ENCODE measurements at regions not wholly inside any gene's neighbourhood (a gene's known extent, or its start where the extent isn't known, plus 50 kb on each side); places are given as distances from the start of the nearest gene placed in this dataset.

DNA sequence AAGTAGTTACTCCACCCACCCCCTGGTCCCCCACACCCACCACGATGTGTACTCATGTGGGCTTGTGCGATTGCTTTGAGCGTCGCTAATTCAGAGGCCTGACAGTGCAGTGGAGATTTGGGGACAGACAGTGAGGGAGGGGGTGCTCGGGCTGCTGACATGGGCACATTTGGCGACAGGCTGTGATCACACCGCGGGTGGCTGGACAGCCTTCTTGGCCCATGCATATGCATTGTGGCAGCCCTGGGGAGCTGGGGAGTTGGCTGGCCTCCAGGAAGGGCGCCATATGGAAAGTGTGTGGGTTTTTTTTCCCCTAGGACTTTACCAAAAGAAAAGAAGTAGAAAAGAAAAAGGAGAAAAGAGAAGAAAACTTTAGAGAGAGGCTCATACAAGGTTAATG, 275.5 kb upstream of the N4BP1 start:
- Mint-ChIP-seq H3K27ac (no peak overlapping the region), H3K4me3 (no peak overlapping the region), H3K27me3 (ENCODE audit: low read depth, poor library complexity) (peaks cover 26% of the 10 kb centered on the region), H3K9me3 (no peaks in the 10 kb centered on the region), H3K4me1 (no peaks in the 10 kb centered on the region), H3K36me3 (ENCODE audit: low read depth) (no peaks in the 10 kb centered on the region)
- DNase-seq = no peak
- TF ChIP-seq, protein P1, sequence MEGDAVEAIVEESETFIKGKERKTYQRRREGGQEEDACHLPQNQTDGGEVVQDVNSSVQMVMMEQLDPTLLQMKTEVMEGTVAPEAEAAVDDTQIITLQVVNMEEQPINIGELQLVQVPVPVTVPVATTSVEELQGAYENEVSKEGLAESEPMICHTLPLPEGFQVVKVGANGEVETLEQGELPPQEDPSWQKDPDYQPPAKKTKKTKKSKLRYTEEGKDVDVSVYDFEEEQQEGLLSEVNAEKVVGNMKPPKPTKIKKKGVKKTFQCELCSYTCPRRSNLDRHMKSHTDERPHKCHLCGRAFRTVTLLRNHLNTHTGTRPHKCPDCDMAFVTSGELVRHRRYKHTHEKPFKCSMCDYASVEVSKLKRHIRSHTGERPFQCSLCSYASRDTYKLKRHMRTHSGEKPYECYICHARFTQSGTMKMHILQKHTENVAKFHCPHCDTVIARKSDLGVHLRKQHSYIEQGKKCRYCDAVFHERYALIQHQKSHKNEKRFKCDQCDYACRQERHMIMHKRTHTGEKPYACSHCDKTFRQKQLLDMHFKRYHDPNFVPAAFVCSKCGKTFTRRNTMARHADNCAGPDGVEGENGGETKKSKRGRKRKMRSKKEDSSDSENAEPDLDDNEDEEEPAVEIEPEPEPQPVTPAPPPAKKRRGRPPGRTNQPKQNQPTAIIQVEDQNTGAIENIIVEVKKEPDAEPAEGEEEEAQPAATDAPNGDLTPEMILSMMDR (IDR thresholded peaks at IDR 0.05) = no peak

DNA sequence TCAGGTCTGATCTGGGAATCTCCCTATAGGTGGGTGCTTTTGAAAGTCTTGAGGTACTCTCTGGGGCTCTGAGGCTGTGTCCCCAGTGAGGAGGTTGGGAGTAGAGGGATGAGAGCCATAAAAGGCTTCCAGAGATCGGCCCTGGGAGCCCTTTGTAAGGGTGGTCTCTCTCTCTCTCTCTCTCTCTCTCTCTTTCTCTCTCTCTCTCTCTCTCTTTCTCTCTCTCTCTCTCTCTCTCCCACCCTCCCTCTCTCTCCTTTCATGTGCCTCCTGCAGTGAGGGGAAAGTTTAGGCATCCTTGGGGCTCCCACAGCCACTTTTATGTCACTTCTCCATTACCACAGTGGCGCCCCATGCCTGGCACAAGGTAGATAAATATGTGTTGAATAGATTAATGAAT, 271.3 kb upstream of the N4BP1 start:
- TF ChIP-seq, protein P1 (IDR thresholded peaks at IDR 0.05) = no peak
- no peaks in the 10 kb centered on the region for H3K36me3 Mint-ChIP-seq (ENCODE audit: low read depth)
- no peak overlapping the region for H3K27ac Mint-ChIP-seq
- H3K4me1 Mint-ChIP-seq = no peaks in the 10 kb centered on the region
- H3K4me3 Mint-ChIP-seq = no peak overlapping the region
- H3K27me3 Mint-ChIP-seq (ENCODE audit: low read depth, poor library complexity) = peaks cover 31% of the 10 kb centered on the region
- DNase-seq = no peak
- no peaks in the 10 kb centered on the region for H3K9me3 Mint-ChIP-seq

DNA sequence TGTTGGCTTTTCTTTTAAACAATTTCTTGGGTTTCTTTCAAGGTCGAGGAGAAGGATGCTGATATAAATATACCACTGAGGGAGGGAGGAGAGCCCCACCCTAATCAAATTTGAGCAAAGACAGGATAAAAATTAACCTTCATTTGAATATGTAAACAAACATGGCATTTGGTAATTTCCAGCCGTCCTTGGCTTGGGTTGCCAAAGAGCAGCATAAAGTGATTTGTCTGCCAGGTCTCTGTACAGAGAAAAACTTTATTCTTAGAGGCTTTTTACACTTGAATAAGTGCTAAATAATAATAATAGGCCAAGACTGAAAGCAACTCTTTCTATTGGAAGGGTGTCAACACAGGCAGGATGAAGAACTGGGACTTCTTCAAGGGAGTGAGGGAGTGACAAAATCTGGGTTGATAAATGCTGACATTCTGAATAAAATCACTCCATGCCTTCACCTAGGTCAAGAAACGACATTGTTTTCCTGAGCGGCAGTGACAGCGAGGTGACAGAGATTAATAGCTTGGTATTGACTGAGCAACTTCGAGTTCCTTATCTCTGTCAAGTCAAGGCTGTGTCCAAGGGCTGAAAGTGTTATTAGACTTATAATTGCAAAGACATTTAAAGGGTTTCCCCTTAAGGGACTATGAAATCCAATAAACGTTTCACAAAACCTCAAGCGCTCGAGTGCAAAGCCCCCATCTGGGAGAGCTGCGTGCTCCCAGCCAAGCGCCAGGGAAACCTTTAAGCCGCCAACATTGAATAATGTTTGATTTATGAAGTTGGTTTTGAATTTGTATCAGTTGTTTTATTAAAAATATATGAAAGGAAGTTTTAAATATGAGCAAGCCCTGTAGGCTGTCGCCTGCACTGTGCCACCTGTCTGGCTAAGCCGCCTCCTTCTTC, 269.5 kb upstream of the N4BP1 start:
- DNase-seq = no peak
- peaks cover 35% of the 10 kb centered on the region for H3K27me3 Mint-ChIP-seq (ENCODE audit: low read depth, poor library complexity)
- no peak overlapping the region for H3K27ac Mint-ChIP-seq
- H3K4me1 Mint-ChIP-seq = no peaks in the 10 kb centered on the region
- H3K36me3 Mint-ChIP-seq (ENCODE audit: low read depth) = no peaks in the 10 kb centered on the region
- no peak overlapping the region for H3K4me3 Mint-ChIP-seq
- H3K9me3 Mint-ChIP-seq = no peaks in the 10 kb centered on the region
- TF ChIP-seq, protein P1 (IDR thresholded peaks at IDR 0.05) = no peak

DNA sequence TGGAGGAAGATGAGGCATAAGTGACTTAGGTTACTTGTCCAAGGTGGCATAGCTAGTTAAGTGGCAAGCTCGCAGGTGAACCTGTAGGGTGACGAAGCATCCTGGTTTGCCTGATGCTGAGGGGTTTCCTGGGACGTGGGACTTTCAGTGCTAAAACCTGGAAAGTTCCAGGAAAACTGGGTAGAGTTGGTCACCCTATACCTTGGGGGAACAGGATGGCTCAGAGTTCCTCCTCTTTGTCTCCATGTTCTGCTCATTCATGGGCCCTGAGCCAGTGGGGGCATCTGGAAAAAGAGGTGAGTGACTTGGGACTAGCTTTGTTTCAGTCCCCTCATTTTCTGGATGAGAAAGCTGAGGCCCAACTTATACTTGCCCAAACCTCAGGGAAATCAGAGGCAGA, 268.0 kb upstream of the N4BP1 start:
- Mint-ChIP-seq H3K4me3 (no peak overlapping the region), H3K27ac (no peak overlapping the region), H3K9me3 (no peaks in the 10 kb centered on the region), H3K36me3 (ENCODE audit: low read depth) (no peaks in the 10 kb centered on the region), H3K27me3 (ENCODE audit: low read depth, poor library complexity) (peaks cover 24% of the 10 kb centered on the region), H3K4me1 (no peaks in the 10 kb centered on the region)
- TF ChIP-seq, protein P1 (IDR thresholded peaks at IDR 0.05) = no peak
- no peak for DNase-seq

DNA sequence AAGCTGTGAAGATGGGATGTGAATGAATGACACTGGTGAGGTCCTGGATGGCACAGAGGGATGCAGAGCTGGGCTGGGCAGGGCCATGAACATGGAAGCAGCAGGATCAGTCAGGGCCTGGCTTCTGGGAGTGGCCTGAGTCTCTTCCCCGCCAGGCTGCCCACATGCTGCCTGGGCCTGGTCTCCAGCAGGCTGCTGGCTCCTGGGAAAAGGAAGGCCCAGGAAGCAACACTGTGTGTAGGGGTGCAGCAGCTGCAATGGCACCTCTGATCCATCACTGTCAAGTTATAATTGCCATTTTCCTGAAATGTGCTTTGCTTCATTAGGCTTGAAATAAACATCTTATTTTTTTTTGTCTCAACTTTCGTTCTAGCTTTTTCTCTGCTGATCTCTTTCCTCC, 260.2 kb upstream of the N4BP1 start:
- Mint-ChIP-seq H3K27me3 (ENCODE audit: low read depth, poor library complexity) (peaks cover 28% of the 10 kb centered on the region), H3K4me3 (no peak overlapping the region), H3K27ac (no peak overlapping the region), H3K9me3 (no peaks in the 10 kb centered on the region), H3K4me1 (peaks cover 14% of the 10 kb centered on the region), H3K36me3 (ENCODE audit: low read depth) (no peaks in the 10 kb centered on the region)
- no peak for DNase-seq
- TF ChIP-seq, protein P1 (IDR thresholded peaks at IDR 0.05) = no peak

DNA sequence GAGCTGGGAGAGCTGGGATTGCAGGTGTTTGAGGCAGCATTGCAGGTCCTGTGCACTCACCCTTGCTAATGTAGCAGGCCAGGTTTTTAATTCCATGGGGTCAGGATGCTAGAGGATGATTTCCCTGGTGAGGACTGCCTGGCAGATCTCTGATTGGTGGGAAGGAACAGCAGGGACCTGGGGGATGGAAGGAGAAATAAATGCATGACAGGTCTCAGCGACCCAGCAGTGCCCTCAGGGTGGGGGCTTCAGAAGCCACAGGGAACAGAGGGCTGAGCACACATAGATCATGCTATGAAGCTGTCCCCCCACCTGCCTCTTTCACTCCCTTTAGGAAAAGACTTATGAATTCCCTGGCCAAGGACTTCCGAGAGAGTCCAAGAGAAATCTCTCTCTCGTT, 255.5 kb upstream of the N4BP1 start:
- peaks cover 29% of the 10 kb centered on the region for H3K27me3 Mint-ChIP-seq (ENCODE audit: low read depth, poor library complexity)
- peaks cover 40% of the 10 kb centered on the region for H3K4me1 Mint-ChIP-seq
- H3K9me3 Mint-ChIP-seq = no peaks in the 10 kb centered on the region
- no peak overlapping the region for H3K27ac Mint-ChIP-seq
- DNase-seq = no peak
- no peak overlapping the region for H3K4me3 Mint-ChIP-seq
- no peaks in the 10 kb centered on the region for H3K36me3 Mint-ChIP-seq (ENCODE audit: low read depth)
- TF ChIP-seq, protein P1 (IDR thresholded peaks at IDR 0.05) = no peak

Data from nephron progenitor cell (in vitro differentiated cells).